ENCODE measurements at regions not wholly inside any gene's neighbourhood (a gene's known extent, or its start where the extent isn't known, plus 50 kb on each side); places are given as distances from the start of the nearest gene placed in this dataset.

DNA sequence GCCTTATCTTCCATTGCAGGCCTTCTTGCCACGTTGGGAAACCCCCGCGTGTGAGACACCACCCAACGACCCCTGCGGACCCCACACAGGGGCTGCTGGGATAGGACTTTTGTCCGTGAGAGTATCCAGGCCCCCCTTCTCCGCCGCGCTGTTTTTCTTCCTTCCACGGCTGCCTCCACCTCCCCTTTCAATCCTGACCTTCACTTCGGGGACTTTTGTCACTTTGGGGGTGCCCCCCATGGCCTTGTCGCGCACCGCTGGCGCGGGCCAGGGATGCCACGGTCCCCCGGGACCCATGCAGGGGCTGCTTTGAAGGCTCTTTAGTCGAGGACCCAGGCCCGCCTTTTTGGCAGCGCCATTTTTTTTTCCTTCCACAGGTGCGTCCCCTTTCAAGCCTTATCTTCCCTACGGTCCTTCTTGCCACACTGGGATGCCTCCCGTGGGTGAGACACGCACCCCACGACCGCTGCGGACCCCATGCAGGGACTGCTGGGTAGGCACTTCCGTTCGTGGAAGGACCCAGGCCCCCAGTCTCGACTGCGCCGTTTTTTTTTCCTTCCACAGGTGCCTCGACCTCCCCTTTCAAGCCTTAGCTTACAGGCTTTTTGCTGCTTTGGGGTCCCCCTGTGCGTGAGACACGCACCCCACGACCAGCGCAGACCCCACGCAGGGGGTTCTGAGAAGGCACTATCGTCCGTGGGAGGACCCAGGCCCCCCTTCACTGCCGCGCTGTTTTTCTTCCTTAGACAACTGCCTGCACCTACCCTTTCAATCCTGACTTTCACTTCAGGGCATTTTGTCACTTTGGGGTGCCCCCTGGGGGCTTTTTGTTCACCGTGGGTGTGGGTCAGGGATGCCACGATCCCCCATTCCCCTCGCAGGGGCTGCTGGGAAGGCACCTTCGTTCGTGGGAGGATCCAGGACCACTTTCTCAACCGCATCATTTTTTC lies 267.4 kb downstream of the ALG10 start:
- TF ChIP-seq, protein P1, sequence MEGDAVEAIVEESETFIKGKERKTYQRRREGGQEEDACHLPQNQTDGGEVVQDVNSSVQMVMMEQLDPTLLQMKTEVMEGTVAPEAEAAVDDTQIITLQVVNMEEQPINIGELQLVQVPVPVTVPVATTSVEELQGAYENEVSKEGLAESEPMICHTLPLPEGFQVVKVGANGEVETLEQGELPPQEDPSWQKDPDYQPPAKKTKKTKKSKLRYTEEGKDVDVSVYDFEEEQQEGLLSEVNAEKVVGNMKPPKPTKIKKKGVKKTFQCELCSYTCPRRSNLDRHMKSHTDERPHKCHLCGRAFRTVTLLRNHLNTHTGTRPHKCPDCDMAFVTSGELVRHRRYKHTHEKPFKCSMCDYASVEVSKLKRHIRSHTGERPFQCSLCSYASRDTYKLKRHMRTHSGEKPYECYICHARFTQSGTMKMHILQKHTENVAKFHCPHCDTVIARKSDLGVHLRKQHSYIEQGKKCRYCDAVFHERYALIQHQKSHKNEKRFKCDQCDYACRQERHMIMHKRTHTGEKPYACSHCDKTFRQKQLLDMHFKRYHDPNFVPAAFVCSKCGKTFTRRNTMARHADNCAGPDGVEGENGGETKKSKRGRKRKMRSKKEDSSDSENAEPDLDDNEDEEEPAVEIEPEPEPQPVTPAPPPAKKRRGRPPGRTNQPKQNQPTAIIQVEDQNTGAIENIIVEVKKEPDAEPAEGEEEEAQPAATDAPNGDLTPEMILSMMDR (IDR thresholded peaks at IDR 0.05; ENCODE audit: partially characterized antibody, unreplicated experiment): no peak
- DNase-seq: no peak
- Mint-ChIP-seq H3K36me3 (ENCODE audit: unreplicated experiment) (no peaks in the 10 kb centered on the region), H3K4me3 (ENCODE audit: unreplicated experiment) (no peak overlapping the region), H3K9me3 (ENCODE audit: unreplicated experiment) (peaks cover 36% of the 10 kb centered on the region), H3K27ac (ENCODE audit: unreplicated experiment) (no peak overlapping the region), H3K27me3 (ENCODE audit: unreplicated experiment) (peaks cover 11% of the 10 kb centered on the region), H3K4me1 (ENCODE audit: low read depth, unreplicated experiment) (no peaks in the 10 kb centered on the region)

DNA sequence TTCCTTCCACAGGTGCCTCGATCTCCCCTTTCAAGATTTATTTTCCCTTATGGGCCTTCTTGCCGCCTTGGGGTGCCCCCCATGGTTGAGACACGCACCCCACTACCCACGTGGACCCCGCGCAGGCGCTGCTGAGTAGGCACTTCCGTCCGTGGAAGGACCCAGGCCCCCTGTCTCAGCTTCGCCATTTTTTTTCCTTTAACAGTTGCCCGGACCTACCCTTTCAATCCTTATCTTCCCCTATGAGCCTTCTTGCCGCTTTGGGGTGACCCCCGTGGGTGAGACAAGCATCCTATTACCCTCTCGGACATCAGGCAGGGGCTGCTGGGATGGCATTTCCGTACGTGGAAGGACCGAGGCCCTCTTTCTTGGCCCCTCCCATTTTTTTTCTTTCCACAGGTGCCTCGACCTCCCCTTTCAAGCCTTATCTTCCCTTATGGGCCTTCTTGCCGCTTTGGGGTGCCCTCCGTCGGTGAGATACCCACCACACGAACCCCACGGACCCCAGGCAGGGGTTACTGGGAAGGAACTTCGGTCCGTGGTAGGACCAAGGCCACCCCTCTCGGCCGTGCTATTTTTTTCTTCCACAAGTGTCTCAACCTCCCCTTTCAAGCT lies 268.2 kb downstream of the ALG10 start:
- TF ChIP-seq, protein P1 (IDR thresholded peaks at IDR 0.05; ENCODE audit: partially characterized antibody, unreplicated experiment): no peak
- Mint-ChIP-seq H3K27ac (ENCODE audit: unreplicated experiment) (no peak overlapping the region), H3K36me3 (ENCODE audit: unreplicated experiment) (no peaks in the 10 kb centered on the region), H3K4me3 (ENCODE audit: unreplicated experiment) (no peak overlapping the region), H3K9me3 (ENCODE audit: unreplicated experiment) (peaks cover 36% of the 10 kb centered on the region), H3K27me3 (ENCODE audit: unreplicated experiment) (peaks cover 11% of the 10 kb centered on the region), H3K4me1 (ENCODE audit: low read depth, unreplicated experiment) (no peaks in the 10 kb centered on the region)
- no peak for DNase-seq

DNA sequence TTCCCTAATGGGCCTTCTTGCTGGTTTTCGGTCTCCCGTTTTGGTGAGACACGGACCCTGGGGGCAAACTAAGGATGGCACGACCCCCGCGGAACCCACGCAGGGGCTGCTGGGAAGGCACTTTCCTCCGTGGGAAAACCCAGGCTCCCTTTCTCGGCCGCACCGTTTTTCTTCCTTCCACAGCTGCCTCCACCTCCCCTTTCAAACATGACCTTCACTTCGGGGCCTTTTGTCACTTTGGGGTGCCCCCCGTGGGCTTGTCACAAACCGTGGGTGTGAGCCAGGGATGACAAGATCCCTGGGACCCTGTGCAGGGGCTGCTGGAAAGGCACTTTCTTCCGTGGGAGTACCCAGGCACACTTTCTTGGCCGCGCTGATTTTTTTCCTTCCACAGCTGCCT lies 268.7 kb downstream of the ALG10 start:
- no peak for DNase-seq
- peaks cover 34% of the 10 kb centered on the region for H3K9me3 Mint-ChIP-seq (ENCODE audit: unreplicated experiment)
- H3K4me1 Mint-ChIP-seq (ENCODE audit: low read depth, unreplicated experiment): no peaks in the 10 kb centered on the region
- TF ChIP-seq, protein P1 (IDR thresholded peaks at IDR 0.05; ENCODE audit: partially characterized antibody, unreplicated experiment): no peak
- peaks cover 11% of the 10 kb centered on the region for H3K27me3 Mint-ChIP-seq (ENCODE audit: unreplicated experiment)
- H3K27ac Mint-ChIP-seq (ENCODE audit: unreplicated experiment): no peak overlapping the region
- H3K4me3 Mint-ChIP-seq (ENCODE audit: unreplicated experiment): no peak overlapping the region
- no peaks in the 10 kb centered on the region for H3K36me3 Mint-ChIP-seq (ENCODE audit: unreplicated experiment)

DNA sequence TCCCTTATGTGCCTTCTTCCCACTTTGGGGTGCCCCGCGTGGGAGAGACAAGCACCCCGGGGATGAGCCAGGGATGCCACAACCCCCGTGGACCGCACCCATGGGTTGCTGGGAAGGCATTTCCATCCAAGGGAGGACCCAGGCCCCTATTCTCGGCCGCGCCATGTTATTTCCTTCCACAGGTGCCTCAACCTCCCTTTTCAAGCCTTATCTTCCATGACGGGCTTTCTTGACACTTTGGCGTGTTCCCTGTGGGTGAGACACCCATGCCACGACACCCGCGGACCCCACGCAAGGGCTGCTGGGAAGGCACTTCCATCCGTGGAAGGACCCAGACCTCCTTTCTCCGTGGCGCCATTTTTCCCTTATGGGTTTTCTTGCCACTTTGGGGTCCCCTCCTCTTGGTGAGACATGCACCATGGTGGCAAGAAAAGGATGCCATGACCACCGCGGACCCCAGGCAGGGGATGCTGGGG lies 269.2 kb downstream of the ALG10 start:
- Mint-ChIP-seq H3K27ac (ENCODE audit: unreplicated experiment) (no peak overlapping the region), H3K4me3 (ENCODE audit: unreplicated experiment) (no peak overlapping the region), H3K9me3 (ENCODE audit: unreplicated experiment) (peaks cover 30% of the 10 kb centered on the region), H3K36me3 (ENCODE audit: unreplicated experiment) (peaks cover 1% of the 10 kb centered on the region), H3K4me1 (ENCODE audit: low read depth, unreplicated experiment) (no peaks in the 10 kb centered on the region), H3K27me3 (ENCODE audit: unreplicated experiment) (peaks cover 10% of the 10 kb centered on the region)
- DNase-seq: no peak
- TF ChIP-seq, protein P1 (IDR thresholded peaks at IDR 0.05; ENCODE audit: partially characterized antibody, unreplicated experiment): no peak
